ENCODE measurements at regions not wholly inside any gene's neighbourhood (a gene's known extent, or its start where the extent isn't known, plus 50 kb on each side); places are given as distances from the start of the nearest gene placed in this dataset.
"Not testable (repeated sequence)": the region's sequence is repeated elsewhere in the genome, so short reads cannot be mapped to it uniquely, and the experiment has no call there.

DNA sequence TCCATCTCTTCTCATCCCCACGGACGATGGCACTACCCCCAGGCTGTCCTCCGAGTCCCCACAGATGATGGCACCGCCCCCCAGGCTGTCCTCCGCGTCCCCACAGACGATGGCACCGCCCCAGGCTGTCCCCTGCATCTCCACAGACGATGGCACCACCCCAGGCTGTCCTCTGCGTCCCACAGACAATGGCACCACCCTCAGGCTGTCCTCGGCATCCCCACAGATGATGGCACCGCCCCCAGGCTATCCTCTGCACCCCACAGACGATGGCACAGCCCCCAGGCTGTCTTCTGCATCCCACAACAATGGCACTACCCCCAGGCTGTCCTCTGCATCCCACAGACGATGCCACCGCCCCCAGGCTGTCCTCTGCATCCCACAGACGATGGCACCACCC lies 57.4 kb upstream of the PTCH1 start:
- peak in 29 of 42 donors; percentile 6 to 72 (median 31) for DNase-seq
- intact Hi-C loops (cut with DNase I) = no loop called here

DNA sequence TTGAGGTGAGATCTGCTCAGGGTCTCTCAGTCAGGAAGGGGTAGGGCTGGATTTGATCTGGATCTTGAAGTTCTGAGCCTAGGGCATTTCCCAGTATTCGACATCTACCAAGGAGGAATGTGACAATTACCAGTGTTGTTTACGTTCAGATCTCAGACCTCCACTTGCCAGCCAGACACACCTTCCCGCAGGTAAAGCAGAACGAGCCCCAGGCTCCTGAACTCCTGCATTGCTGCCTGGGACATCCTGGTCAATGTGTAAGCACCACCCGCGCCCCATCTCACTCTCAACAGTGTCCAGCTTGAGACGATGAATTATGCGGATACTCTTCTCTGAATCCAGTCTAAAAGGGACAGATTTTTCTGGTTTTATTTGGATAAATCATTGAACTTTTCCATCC lies 56.7 kb upstream of the PTCH1 start:
- intact Hi-C loops (cut with DNase I) = no loop called here
- no peak for DNase-seq

DNA sequence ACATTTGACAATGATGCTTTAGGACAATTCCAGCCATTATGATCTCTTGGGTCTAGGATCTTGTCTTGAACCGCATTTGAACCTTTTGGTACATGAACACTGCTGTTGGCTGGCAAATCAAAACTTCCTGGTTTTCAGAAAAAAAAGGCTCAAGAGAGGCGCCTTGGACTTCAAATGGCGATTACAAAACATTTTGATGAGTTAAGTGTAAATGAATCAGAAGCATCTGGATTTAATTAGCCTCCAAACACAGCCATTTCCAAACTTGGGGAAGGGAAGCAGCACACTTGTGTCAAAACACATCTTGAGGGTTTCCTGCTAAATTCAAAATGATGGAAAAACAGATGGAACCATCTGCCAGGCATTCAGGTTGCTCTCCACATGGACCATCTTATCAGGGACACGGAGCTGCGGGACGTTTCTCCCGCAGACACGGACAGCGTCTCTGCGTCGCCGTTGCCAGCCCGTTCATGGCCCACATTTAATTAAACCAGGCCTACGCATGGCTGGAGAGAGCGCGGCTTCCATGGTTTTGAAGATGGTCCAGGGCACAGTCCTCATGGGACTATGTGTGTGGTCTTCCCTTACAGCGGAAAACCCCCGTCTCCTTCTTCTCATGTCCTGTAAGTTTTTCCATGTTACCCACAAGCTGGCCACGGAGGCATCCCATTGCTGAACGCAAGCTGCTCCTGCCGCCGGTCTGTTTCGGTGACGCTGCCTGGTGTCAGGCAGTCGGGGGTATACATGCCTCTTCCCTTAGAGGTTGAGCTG lies 55.8 kb upstream of the PTCH1 start:
- intact Hi-C loops (cut with DNase I) = no loop called here
- no peak for DNase-seq

DNA sequence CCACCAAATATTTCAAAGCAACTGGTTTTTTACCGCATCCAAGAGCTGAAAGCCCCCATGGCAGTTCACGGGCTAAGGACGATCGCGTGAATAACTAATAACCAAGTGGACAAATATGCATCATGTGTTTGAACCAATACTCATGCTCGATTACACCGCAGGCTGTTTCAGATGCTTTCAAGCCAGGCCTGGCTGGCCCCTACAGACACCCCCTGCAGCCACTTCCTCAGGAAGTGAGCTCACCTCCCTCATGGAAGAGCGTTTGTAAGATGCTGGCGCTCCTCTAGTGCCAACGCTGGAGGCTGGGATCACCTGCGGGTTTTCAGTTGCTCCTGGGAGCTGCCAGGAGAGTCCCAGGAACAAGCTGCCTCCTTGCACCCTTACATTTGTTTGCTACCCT lies 53.9 kb upstream of the PTCH1 start:
- DNase-seq = no peak
- intact Hi-C loops (cut with DNase I) = no loop called here

DNA sequence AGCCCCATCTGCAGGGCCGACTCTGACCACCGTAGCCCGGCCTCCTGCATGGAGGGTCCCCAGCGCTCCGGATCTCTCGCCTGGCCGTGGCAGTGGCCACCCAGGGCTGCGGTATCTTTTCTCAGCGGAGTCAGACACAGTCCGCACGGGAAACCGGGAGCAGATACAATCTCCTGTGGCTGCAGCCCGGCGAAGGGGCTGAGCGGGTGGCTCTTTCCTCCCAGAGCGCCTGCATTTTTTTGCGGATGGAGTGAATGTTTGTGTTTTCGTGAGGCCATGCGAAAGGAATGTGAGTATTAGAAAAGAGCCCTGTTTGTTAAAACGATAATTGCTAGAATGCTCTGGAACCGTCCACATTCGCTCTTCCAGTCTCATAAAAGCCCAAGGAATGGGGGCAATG lies 53.4 kb upstream of the PTCH1 start:
- intact Hi-C loops (cut with DNase I) = no loop called here

DNA sequence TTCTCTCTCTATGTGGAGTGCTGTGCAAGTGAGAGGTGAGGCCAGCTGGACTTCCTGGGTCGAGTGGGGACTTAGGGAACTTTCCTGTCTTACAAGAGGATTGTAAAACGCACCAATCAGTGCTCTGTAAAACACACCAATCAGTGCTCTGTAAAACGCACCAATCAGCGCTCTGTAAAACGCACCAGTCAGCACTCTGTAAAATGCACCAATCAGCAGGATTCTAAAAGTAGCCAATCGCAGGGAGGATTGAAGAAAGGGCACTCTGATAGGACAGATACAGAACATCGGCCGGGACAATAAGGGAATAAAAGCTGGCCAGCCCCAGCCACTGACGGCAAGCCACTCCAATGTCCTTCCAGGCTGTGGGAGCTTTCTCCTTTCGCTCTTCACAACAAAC lies 52.0 kb upstream of the PTCH1 start:
- DNase-seq; intact Hi-C loops (cut with DNase I): not testable (repeated sequence)

More for the DNA sequence above, 53.4 kb upstream of the PTCH1 start:
- no peak for DNase-seq

Data from head of caudate nucleus (tissue), 42 donors.